Left ventricle myocardium inferior (tissue), 1 donor: ENCODE measurements at regions not wholly inside any gene's neighbourhood (a gene's known extent, or its start where the extent isn't known, plus 50 kb on each side); places are given as distances from the start of the nearest gene placed in this dataset.

ENCODE experiments used
- DNase-seq: peaks from one replicate; pipeline ENCODE4 v3.0.0-alpha.2; 2020
- H3K27ac ChIP-seq: fragments of 200-600 bp; replicated peaks from 2 replicates; pipeline ENCODE4 v1.8.0; 2021
- H3K27me3 ChIP-seq: fragments of 200-600 bp; 2 replicates; pipeline ENCODE4 v1.8.0; 2021; ENCODE audit warnings: low read depth
- H3K36me3 ChIP-seq: fragments of 200-600 bp; 2 replicates; pipeline ENCODE4 v1.8.0; 2021
- H3K4me1 ChIP-seq: fragments of 200-600 bp; 2 replicates; pipeline ENCODE4 v1.8.0; 2021
- H3K4me3 ChIP-seq: fragments of 200-600 bp; 2 replicates; pipeline ENCODE4 v1.8.0; 2021; ENCODE audit warnings: mild to moderate bottlenecking, moderate library complexity
- H3K9me3 ChIP-seq: fragments of 200-600 bp; replicated peaks from 2 replicates; pipeline ENCODE4 v1.8.0; 2021
- CTCF ChIP-seq: fragments of 200-600 bp; IDR thresholded peaks from 2 replicates; pipeline ENCODE4 v1.8.0; 2021; ENCODE audit warnings: antibody characterized with exemption, mild to moderate bottlenecking, borderline replicate concordance
- intact Hi-C: fragments of 100-400 bp; cut with micrococcal nuclease; formaldehyde crosslinking; loops from one replicate; pipeline ENCODE4 v1.11.0; 2022
- donor health status: DM: no; HTN: yes; CAD: no; lungs with severe emphysema.

GRCh38 chr10:124240839-124241291 is 147.5 kb upstream of the CHST15 start:
- Histone ChIP-seq H3K27ac (peak overlapping the region; percentile 38), H3K9me3 (peaks cover 5% of the 10 kb centered on the region), H3K36me3 (no peaks in the 10 kb centered on the region), H3K4me1 (no peaks in the 10 kb centered on the region), H3K27me3 (peaks cover 42% of the 10 kb centered on the region), H3K4me3 (no peak overlapping the region)
- no peak for TF ChIP-seq CTCF
- intact Hi-C loops: no loop called here
- DNase-seq: no peak

- Histone ChIP-seq H3K27ac (no peak overlapping the region), H3K9me3 (peaks cover 5% of the 10 kb centered on the region), H3K36me3 (no peaks in the 10 kb centered on the region), H3K4me1 (no peaks in the 10 kb centered on the region), H3K27me3 (peaks cover 36% of the 10 kb centered on the region), H3K4me3 (no peak overlapping the region)
- intact Hi-C loops: no loop called here
- no peak for DNase-seq
- TF ChIP-seq CTCF: no peak
Measured at GRCh38 chr10:124239696-124240095, 146.3 kb upstream of the CHST15 start.

- intact Hi-C loops: no loop called here
- no peak overlapping the region for H3K27ac ChIP-seq
- peaks cover 30% of the 10 kb centered on the region for H3K27me3 ChIP-seq
- no peaks in the 10 kb centered on the region for H3K36me3 ChIP-seq
- no peaks in the 10 kb centered on the region for H3K4me1 ChIP-seq
- no peak overlapping the region for H3K4me3 ChIP-seq
- TF ChIP-seq CTCF: no peak
- DNase-seq: no peak
- peaks cover 5% of the 10 kb centered on the region for H3K9me3 ChIP-seq
Measured at GRCh38 chr10:124239134-124239533, 145.7 kb upstream of the CHST15 start.

- Histone ChIP-seq H3K36me3 (no peaks in the 10 kb centered on the region), H3K27me3 (peaks cover 27% of the 10 kb centered on the region), H3K4me3 (no peak overlapping the region), H3K9me3 (peaks cover 5% of the 10 kb centered on the region), H3K27ac (no peak overlapping the region), H3K4me1 (peaks cover 3% of the 10 kb centered on the region)
- no peak for TF ChIP-seq CTCF
- intact Hi-C loops: no loop called here
- DNase-seq: no peak
Measured at GRCh38 chr10:124238367-124238766, 145.0 kb upstream of the CHST15 start.

- H3K4me1 ChIP-seq: peaks cover 11% of the 10 kb centered on the region
- H3K27me3 ChIP-seq: peaks cover 18% of the 10 kb centered on the region
- DNase-seq: no peak
- H3K9me3 ChIP-seq: peaks cover 5% of the 10 kb centered on the region
- no peak overlapping the region for H3K4me3 ChIP-seq
- intact Hi-C loops: no loop called here
- H3K27ac ChIP-seq: no peak overlapping the region
- H3K36me3 ChIP-seq: no peaks in the 10 kb centered on the region
- no peak for TF ChIP-seq CTCF
Measured at GRCh38 chr10:124237282-124237961, 144.0 kb upstream of the CHST15 start.
